ENCODE measurements at regions not wholly inside any gene's neighbourhood (a gene's known extent, or its start where the extent isn't known, plus 50 kb on each side); places are given as distances from the start of the nearest gene placed in this dataset.

- WGBS (ENCODE audit: insufficient coverage), result 81% methylated on average over 1 of the region's 1 CpG
These were observed 357.7 kb downstream of the NPR3 start for GRCh38 chr5:33068786-33069185.

GRCh38 chr5:33072296-33072695, 361.2 kb downstream of the NPR3 start:
- ATAC-seq, result no peak

More at GRCh38 chr5:33068786-33069185, 357.7 kb downstream of the NPR3 start:
- TF ChIP-seq, protein P1, sequence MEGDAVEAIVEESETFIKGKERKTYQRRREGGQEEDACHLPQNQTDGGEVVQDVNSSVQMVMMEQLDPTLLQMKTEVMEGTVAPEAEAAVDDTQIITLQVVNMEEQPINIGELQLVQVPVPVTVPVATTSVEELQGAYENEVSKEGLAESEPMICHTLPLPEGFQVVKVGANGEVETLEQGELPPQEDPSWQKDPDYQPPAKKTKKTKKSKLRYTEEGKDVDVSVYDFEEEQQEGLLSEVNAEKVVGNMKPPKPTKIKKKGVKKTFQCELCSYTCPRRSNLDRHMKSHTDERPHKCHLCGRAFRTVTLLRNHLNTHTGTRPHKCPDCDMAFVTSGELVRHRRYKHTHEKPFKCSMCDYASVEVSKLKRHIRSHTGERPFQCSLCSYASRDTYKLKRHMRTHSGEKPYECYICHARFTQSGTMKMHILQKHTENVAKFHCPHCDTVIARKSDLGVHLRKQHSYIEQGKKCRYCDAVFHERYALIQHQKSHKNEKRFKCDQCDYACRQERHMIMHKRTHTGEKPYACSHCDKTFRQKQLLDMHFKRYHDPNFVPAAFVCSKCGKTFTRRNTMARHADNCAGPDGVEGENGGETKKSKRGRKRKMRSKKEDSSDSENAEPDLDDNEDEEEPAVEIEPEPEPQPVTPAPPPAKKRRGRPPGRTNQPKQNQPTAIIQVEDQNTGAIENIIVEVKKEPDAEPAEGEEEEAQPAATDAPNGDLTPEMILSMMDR (IDR thresholded peaks at IDR 0.05), result no peak
- H3K4me1 Mint-ChIP-seq, result no peaks in the 10 kb centered on the region
- H3K27me3 Mint-ChIP-seq (ENCODE audit: low read depth in 2 of 2), result no peaks in the 10 kb centered on the region
- no peaks in the 10 kb centered on the region for H3K36me3 ChIP-seq (ENCODE audit: control insufficient read depth, insufficient read depth, low read length)
- no peak overlapping the region for H3K27ac Mint-ChIP-seq
- intact Hi-C loops (cut with micrococcal nuclease), result no loop called here
- no peaks in the 10 kb centered on the region for H3K4me1 ChIP-seq (ENCODE audit: control insufficient read depth, insufficient read depth, low read length)
- H3K36me3 Mint-ChIP-seq, result no peaks in the 10 kb centered on the region
- ATAC-seq (no peak), DNase-seq (no peak)
- no peak overlapping the region for H3K27ac ChIP-seq (ENCODE audit: low read length)
- no peaks in the 10 kb centered on the region for H3K27me3 ChIP-seq (ENCODE audit: control insufficient read depth, insufficient read depth, low read length)
- peaks cover 0 to 2% of the 10 kb centered on the region in 2 donors for H3K9me3 Mint-ChIP-seq
- H3K9me3 ChIP-seq (ENCODE audit: control insufficient read depth, insufficient read depth, low read length), result peaks cover 3% of the 10 kb centered on the region
- no peak overlapping the region for H3K4me3 ChIP-seq (ENCODE audit: low read length)
- H3K4me3 Mint-ChIP-seq, result no peak overlapping the region

GRCh38 chr5:33072726-33073125, 361.6 kb downstream of the NPR3 start:
- no peaks in the 10 kb centered on the region for H3K27me3 Mint-ChIP-seq (ENCODE audit: low read depth in 2 of 2)
- H3K36me3 Mint-ChIP-seq, result no peaks in the 10 kb centered on the region
- no peaks in the 10 kb centered on the region for H3K9me3 ChIP-seq (ENCODE audit: control insufficient read depth, insufficient read depth, low read length)
- 78% methylated on average over 2 of the region's 2 CpGs for WGBS (ENCODE audit: insufficient coverage)
- H3K36me3 ChIP-seq (ENCODE audit: control insufficient read depth, insufficient read depth, low read length), result no peaks in the 10 kb centered on the region
- H3K27ac Mint-ChIP-seq, result no peak overlapping the region
- H3K27ac ChIP-seq (ENCODE audit: low read length), result no peak overlapping the region
- no peaks in the 10 kb centered on the region for H3K27me3 ChIP-seq (ENCODE audit: control insufficient read depth, insufficient read depth, low read length)
- intact Hi-C loops (cut with micrococcal nuclease), result no loop called here
- H3K4me1 ChIP-seq (ENCODE audit: control insufficient read depth, insufficient read depth, low read length), result no peaks in the 10 kb centered on the region
- TF ChIP-seq, protein P1 (IDR thresholded peaks at IDR 0.05), result no peak
- H3K4me3 ChIP-seq (ENCODE audit: low read length), result no peak overlapping the region
- H3K9me3 Mint-ChIP-seq, result peaks cover 2 to 4% of the 10 kb centered on the region in 2 donors
- no peak for ATAC-seq
- no peaks in the 10 kb centered on the region for H3K4me1 Mint-ChIP-seq
- no peak for DNase-seq
- H3K4me3 Mint-ChIP-seq, result no peak overlapping the region

More at GRCh38 chr5:33072296-33072695, 361.2 kb downstream of the NPR3 start:
- peaks cover 2 to 4% of the 10 kb centered on the region in 2 donors for H3K9me3 Mint-ChIP-seq
- no peaks in the 10 kb centered on the region for H3K27me3 Mint-ChIP-seq (ENCODE audit: low read depth in 2 of 2)
- H3K27ac ChIP-seq (ENCODE audit: low read length), result no peak overlapping the region
- no peaks in the 10 kb centered on the region for H3K36me3 ChIP-seq (ENCODE audit: control insufficient read depth, insufficient read depth, low read length)
- no peaks in the 10 kb centered on the region for H3K36me3 Mint-ChIP-seq
- no peak overlapping the region for H3K4me3 ChIP-seq (ENCODE audit: low read length)
- no peak for DNase-seq
- no peaks in the 10 kb centered on the region for H3K4me1 ChIP-seq (ENCODE audit: control insufficient read depth, insufficient read depth, low read length)
- H3K4me1 Mint-ChIP-seq, result no peaks in the 10 kb centered on the region
- no peak overlapping the region for H3K4me3 Mint-ChIP-seq
- TF ChIP-seq, protein P1 (IDR thresholded peaks at IDR 0.05), result no peak
- intact Hi-C loops (cut with micrococcal nuclease), result no loop called here
- 91% methylated on average over 4 of the region's 4 CpGs for WGBS (ENCODE audit: insufficient coverage)
- no peak overlapping the region for H3K27ac Mint-ChIP-seq
- no peaks in the 10 kb centered on the region for H3K9me3 ChIP-seq (ENCODE audit: control insufficient read depth, insufficient read depth, low read length)
- no peaks in the 10 kb centered on the region for H3K27me3 ChIP-seq (ENCODE audit: control insufficient read depth, insufficient read depth, low read length)

- Histone ChIP-seq H3K36me3 (ENCODE audit: control insufficient read depth, insufficient read depth, low read length) (no peaks in the 10 kb centered on the region), H3K27ac (ENCODE audit: low read length) (no peak overlapping the region), H3K9me3 (ENCODE audit: control insufficient read depth, insufficient read depth, low read length) (no peaks in the 10 kb centered on the region), H3K27me3 (ENCODE audit: control insufficient read depth, insufficient read depth, low read length) (no peaks in the 10 kb centered on the region), H3K4me3 (ENCODE audit: low read length) (no peak overlapping the region), H3K4me1 (ENCODE audit: control insufficient read depth, insufficient read depth, low read length) (no peaks in the 10 kb centered on the region)
- H3K4me3 Mint-ChIP-seq, result no peak overlapping the region
- no peaks in the 10 kb centered on the region for H3K4me1 Mint-ChIP-seq
- H3K36me3 Mint-ChIP-seq, result no peaks in the 10 kb centered on the region
- H3K27me3 Mint-ChIP-seq (ENCODE audit: low read depth in 2 of 2), result no peaks in the 10 kb centered on the region
- H3K9me3 Mint-ChIP-seq, result peaks cover 4 to 6% of the 10 kb centered on the region in 2 donors
- H3K27ac Mint-ChIP-seq, result no peak overlapping the region
- 67% methylated on average over 3 of the region's 3 CpGs for WGBS (ENCODE audit: insufficient coverage)
- DNase-seq (no peak), ATAC-seq (no peak)
- intact Hi-C loops (cut with micrococcal nuclease), result no loop called here
- TF ChIP-seq, protein P1 (IDR thresholded peaks at IDR 0.05), result no peak
These were observed 362.8 kb downstream of the NPR3 start for GRCh38 chr5:33073881-33074327.

Data from natural killer cell (primary cell).